ENCODE measurements at regions not wholly inside any gene's neighbourhood (a gene's known extent, or its start where the extent isn't known, plus 50 kb on each side); places are given as distances from the start of the nearest gene placed in this dataset.
"Not testable (repeated sequence)": the region's sequence is repeated elsewhere in the genome, so short reads cannot be mapped to it uniquely, and the experiment has no call there.

DNA sequence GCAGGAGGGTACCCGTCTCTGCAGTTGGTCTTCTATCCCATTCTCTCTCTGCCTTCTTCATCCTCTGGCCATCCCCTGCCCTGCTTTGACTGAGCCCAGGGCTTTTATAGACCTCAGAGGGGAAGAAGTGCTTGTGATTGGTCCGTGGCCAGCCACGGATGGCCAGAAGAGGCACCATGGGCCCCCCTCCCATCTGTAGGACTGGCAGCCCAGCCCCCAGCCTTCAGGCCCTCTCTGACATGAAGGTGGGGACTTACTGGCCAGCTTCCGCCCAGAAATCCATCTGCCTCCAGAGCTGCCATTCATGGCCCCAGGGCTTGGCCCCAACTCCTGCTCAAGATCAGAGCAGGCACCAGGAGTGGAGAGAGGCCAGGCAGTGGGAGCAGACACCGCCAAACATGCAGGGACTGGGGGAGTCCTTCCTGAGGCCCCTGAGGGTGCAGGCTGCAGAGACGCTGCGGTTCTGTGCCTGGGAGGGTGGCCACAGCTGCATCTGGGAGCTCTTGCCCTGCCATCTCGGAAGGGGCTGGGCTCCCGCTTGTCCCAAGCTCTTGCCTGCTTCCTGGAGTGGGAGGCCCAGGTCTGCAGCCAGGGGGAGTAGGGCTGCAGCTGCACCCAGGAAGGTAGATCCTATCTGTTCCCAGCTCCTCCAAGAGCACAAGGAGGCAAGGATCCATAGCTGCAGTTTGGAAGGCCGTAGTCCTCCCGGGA is 698.6 kb upstream of the B3GALT2 start:
- Histone ChIP-seq H3K9me3 (replicated peaks; ENCODE audit: control insufficient read depth, insufficient read depth, low read length) (no peaks in the 10 kb centered on the region), H4K20me1 (replicated peaks; ENCODE audit: control insufficient read depth, extremely low read depth, insufficient read depth, low read length) (no peaks in the 10 kb centered on the region), H3K79me2 (ENCODE audit: control insufficient read depth, insufficient read depth, low read length) (no peaks in the 10 kb centered on the region), H3K4me1 (ENCODE audit: control insufficient read depth, extremely low read depth, insufficient read depth, low read length) (no peaks in the 10 kb centered on the region), H3K27me3 (ENCODE audit: control insufficient read depth in 2 of 2, insufficient read depth in 2 of 2, low read length in 2 of 2) (no peaks in the 10 kb centered on the region), H3K4me3 (replicated peaks in 1 of 3; ENCODE audit: insufficient read depth in 1 of 3, low read depth in 1 of 3, low read length in 3 of 3) (no peak overlapping the region), H3K4me2 (ENCODE audit: insufficient read depth, low read length) (no peak overlapping the region), H3K9me1 (replicated peaks; ENCODE audit: control insufficient read depth, extremely low read depth, insufficient read depth, low read length) (no peaks in the 10 kb centered on the region), H3K27ac (ENCODE audit: insufficient read depth, low read depth, low read length) (no peak overlapping the region), H3K9ac (replicated peaks; ENCODE audit: extremely low read depth, insufficient read depth, low read length) (no peak overlapping the region), H2AFZ (ENCODE audit: low read depth, low read length) (no peak overlapping the region), H3K36me3 (ENCODE audit: control insufficient read depth in 2 of 2, extremely low read depth in 1 of 2, insufficient read depth in 2 of 2, low read length in 2 of 2) (no peaks in the 10 kb centered on the region)
- BruUV-seq (replicated peaks): no TSS peak
- no peak for DNase-seq (ENCODE audit: low read depth, low spot score)
- POLR2A ChIA-PET: no interaction called here
- CTCF ChIA-PET: interaction anchor here (0.9 kb wide), 1 partner anchor 24 kb away, joined by 3 read pairs; no protein-coding TSS in a partner anchor
- dilution Hi-C loops (cut with MboI; ENCODE audit: extremely low pct_ligation_motif_present, low sequenced_read_pairs): no loop called here
- intact Hi-C loops (cut with micrococcal nuclease): no loop called here
- no peak for FAIRE-seq
- TF ChIP-seq, protein P1, sequence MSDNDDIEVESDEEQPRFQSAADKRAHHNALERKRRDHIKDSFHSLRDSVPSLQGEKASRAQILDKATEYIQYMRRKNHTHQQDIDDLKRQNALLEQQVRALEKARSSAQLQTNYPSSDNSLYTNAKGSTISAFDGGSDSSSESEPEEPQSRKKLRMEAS (IDR thresholded peaks at IDR 0.05; ENCODE audit: insufficient read depth, insufficient read length): no peak
- TF ChIP-seq, protein P2, sequence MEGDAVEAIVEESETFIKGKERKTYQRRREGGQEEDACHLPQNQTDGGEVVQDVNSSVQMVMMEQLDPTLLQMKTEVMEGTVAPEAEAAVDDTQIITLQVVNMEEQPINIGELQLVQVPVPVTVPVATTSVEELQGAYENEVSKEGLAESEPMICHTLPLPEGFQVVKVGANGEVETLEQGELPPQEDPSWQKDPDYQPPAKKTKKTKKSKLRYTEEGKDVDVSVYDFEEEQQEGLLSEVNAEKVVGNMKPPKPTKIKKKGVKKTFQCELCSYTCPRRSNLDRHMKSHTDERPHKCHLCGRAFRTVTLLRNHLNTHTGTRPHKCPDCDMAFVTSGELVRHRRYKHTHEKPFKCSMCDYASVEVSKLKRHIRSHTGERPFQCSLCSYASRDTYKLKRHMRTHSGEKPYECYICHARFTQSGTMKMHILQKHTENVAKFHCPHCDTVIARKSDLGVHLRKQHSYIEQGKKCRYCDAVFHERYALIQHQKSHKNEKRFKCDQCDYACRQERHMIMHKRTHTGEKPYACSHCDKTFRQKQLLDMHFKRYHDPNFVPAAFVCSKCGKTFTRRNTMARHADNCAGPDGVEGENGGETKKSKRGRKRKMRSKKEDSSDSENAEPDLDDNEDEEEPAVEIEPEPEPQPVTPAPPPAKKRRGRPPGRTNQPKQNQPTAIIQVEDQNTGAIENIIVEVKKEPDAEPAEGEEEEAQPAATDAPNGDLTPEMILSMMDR (IDR thresholded peaks at IDR 0.05; ENCODE audit: extremely low read depth in 1 of 2, insufficient read depth in 1 of 2, low read depth in 1 of 2, low read length in 2 of 2): no peak
- TF ChIP-seq MYC (IDR thresholded peaks at IDR 0.05; ENCODE audit: low read depth, low read length): no peak
- no peak for TF ChIP-seq JUN (IDR thresholded peaks at IDR 0.05; ENCODE audit: borderline replicate concordance, insufficient read depth, insufficient read length, low read depth)
- no peak for TF ChIP-seq POLR2AphosphoS5 (IDR thresholded peaks at IDR 0.05; ENCODE audit: insufficient read depth, low read depth, low read length)
- no peak for TF ChIP-seq GATA2 (IDR thresholded peaks at IDR 0.05; ENCODE audit: insufficient read depth, insufficient read length, low read depth, low read length)
- TF ChIP-seq FOS (IDR thresholded peaks at IDR 0.05; ENCODE audit: borderline replicate concordance, insufficient read depth, low read length): no peak
- no peak for TF ChIP-seq EZH2 (IDR thresholded peaks at IDR 0.05; ENCODE audit: borderline replicate concordance, low read depth, low read length, severe bottlenecking)
- TF ChIP-seq POLR2A (IDR thresholded peaks at IDR 0.05; ENCODE audit: low read depth, low read length): no peak

DNA sequence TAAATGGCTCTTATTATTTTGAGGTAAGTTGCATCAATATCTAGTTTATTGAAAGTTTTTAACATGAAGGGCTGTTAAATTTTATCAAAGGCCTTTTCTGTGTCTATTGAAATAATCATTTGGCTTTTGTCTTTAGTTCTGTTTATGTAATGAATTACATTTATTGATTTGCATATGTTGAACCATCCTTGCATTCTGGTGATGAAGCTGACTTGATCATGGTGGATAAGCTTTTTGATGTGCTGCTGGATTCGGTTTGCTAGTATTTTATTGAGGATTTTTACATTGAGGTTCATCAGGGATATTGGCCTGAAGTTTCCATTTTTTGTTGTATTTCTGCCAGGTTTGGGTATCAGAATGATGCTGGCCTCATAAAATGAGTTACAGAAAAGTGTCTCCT is 691.5 kb upstream of the B3GALT2 start:
- H3K4me2 ChIP-seq (ENCODE audit: insufficient read depth, low read length); H3K4me1 ChIP-seq (ENCODE audit: control insufficient read depth, extremely low read depth, insufficient read depth, low read length); DNase-seq (ENCODE audit: low read depth, low spot score); H3K36me3 ChIP-seq (ENCODE audit: control insufficient read depth in 2 of 2, extremely low read depth in 1 of 2, insufficient read depth in 2 of 2, low read length in 2 of 2); FAIRE-seq; POLR2A ChIA-PET; H3K27me3 ChIP-seq (ENCODE audit: control insufficient read depth in 2 of 2, insufficient read depth in 2 of 2, low read length in 2 of 2); H3K9me1 ChIP-seq (replicated peaks; ENCODE audit: control insufficient read depth, extremely low read depth, insufficient read depth, low read length); CTCF ChIA-PET; intact Hi-C loops (cut with micrococcal nuclease); dilution Hi-C loops (cut with MboI; ENCODE audit: extremely low pct_ligation_motif_present, low sequenced_read_pairs); H4K20me1 ChIP-seq (replicated peaks; ENCODE audit: control insufficient read depth, extremely low read depth, insufficient read depth, low read length); BruUV-seq (replicated peaks); H3K9ac ChIP-seq (replicated peaks; ENCODE audit: extremely low read depth, insufficient read depth, low read length); H3K4me3 ChIP-seq (replicated peaks in 1 of 3; ENCODE audit: insufficient read depth in 1 of 3, low read depth in 1 of 3, low read length in 3 of 3); H3K9me3 ChIP-seq (replicated peaks; ENCODE audit: control insufficient read depth, insufficient read depth, low read length); H3K79me2 ChIP-seq (ENCODE audit: control insufficient read depth, insufficient read depth, low read length); H3K27ac ChIP-seq (ENCODE audit: insufficient read depth, low read depth, low read length); H2AFZ ChIP-seq (ENCODE audit: low read depth, low read length): not testable (repeated sequence)
